Gastrocnemius medialis (tissue), 4 donors: ENCODE measurements at regions not wholly inside any gene's neighbourhood (a gene's known extent, or its start where the extent isn't known, plus 50 kb on each side); places are given as distances from the start of the nearest gene placed in this dataset.
"Not testable (repeated sequence)": the region's sequence is repeated elsewhere in the genome, so short reads cannot be mapped to it uniquely, and the experiment has no call there.

Source experiments
- ATAC-seq, 2 donors: fragments of 150-250 bp; one replicate each; pipeline ENCODE4 v1.9.1; 2016
- DNase-seq, 2 donors: peaks; one replicate each; pipeline ENCODE4 v3.0.0-alpha.2; 2019
- H3K27ac ChIP-seq, 4 donors: fragments of 200-600 bp; sonication (generic); 1 replicate in 1 of 4; 2 replicates in 3 of 4; pipeline ENCODE4 v1.5.1; 2016 to 2018; ENCODE audit warnings: mild to moderate bottlenecking in 2 of 4, moderate library complexity in 1 of 4
- H3K27me3 ChIP-seq, 3 donors: fragments of 200-600 bp; sonication (generic) in 2 of 3; 1 replicate in 1 of 3; 2 replicates in 2 of 3; pipeline versions ENCODE4 v1.5.1 to v1.6.0; 2016 to 2019; ENCODE audit warnings: mild to moderate bottlenecking in 1 of 3, moderate library complexity in 1 of 3
- H3K36me3 ChIP-seq, 2 donors: fragments of 200-600 bp; sonication (generic) in 1 of 2; one replicate each; pipeline ENCODE4 v1.5.1; 2017 to 2018
- H3K4me1 ChIP-seq, 2 donors: fragments of 200-600 bp; sonication (generic) in 1 of 2; one replicate each; pipeline ENCODE4 v1.5.1; 2016 to 2017; ENCODE audit warnings: mild to moderate bottlenecking in 2 of 2
- H3K4me3 ChIP-seq, 4 donors: fragments of 200-600 bp; sonication (generic) in 3 of 4; 1 replicate in 1 of 4; 2 replicates in 3 of 4; pipeline ENCODE4 v1.5.1; 2016 to 2019; ENCODE audit warnings: mild to moderate bottlenecking in 2 of 4
- H3K9me3 ChIP-seq, 3 donors: fragments of 200-600 bp; sonication (generic) in 2 of 3; 1 replicate in 1 of 3; 2 replicates in 2 of 3; pipeline ENCODE4 v1.5.1; 2016 to 2019
- CTCF ChIP-seq, 5 experiments: fragments of 450-650 bp in 3 of 5; fragments of 200-600 bp in 2 of 5; sonication (generic) in 2 of 5; IDR thresholded peaks in 4 of 5; conservative IDR thresholded peaks in 1 of 5; 1 replicate in 4 of 5; 2 replicates in 1 of 5; pipeline ENCODE4 v1.5.1; 2016 to 2019; ENCODE audit warnings: antibody characterized with exemption in 5 of 5, mild to moderate bottlenecking in 3 of 5, moderate library complexity in 3 of 5
- POLR2A ChIP-seq, 2 donors: fragments of 450-650 bp; IDR thresholded peaks; one replicate each; pipeline ENCODE4 v1.6.1; 2017; ENCODE audit warnings: antibody characterized with exemption in 2 of 2, mild to moderate bottlenecking in 2 of 2, moderate library complexity in 2 of 2
- in situ Hi-C, 4 donors: fragments of 200-750 bp; cut with MboI; loops; one replicate each; pipeline versions ENCODE4 v1.15.0 to v1.8.0; 2017; ENCODE audit warnings: low sequenced_read_pairs in 4 of 4
- intact Hi-C: fragments of 100-400 bp; cut with DNase I; formaldehyde crosslinking; loops from one replicate; pipeline ENCODE4 v1.15.1; 2023; ENCODE audit warnings: low total_unique reads

- in situ Hi-C loops (no loop called here), intact Hi-C loops (no loop called here)
- Histone ChIP-seq H3K27ac (no peak overlapping the region), H3K4me3 (no peak overlapping the region), H3K9me3 (no peaks in the 10 kb centered on the region), H3K36me3 (no peaks in the 10 kb centered on the region), H3K4me1 (no peaks in the 10 kb centered on the region), H3K27me3 (no peaks in the 10 kb centered on the region)
- DNase-seq: no peak
- ATAC-seq: no peak
- TF ChIP-seq POLR2A (IDR thresholded peaks at IDR 0.05): no peak
- TF ChIP-seq CTCF (IDR thresholded peaks at IDR 0.05 in 4 of 5, conservative IDR thresholded peaks at IDR 0.05 in 1 of 5): no peak
These were observed 851.0 kb downstream of the TMEM121 start for GRCh38 chr14:106377432-106377831.

GRCh38 chr14:106378191-106378590, 851.8 kb downstream of the TMEM121 start:
- no peak for ATAC-seq
- in situ Hi-C loops (no loop called here), intact Hi-C loops (no loop called here)
- H3K36me3 ChIP-seq: no peaks in the 10 kb centered on the region
- TF ChIP-seq POLR2A (IDR thresholded peaks at IDR 0.05) (no peak), CTCF (IDR thresholded peaks at IDR 0.05 in 4 of 5, conservative IDR thresholded peaks at IDR 0.05 in 1 of 5) (no peak)
- no peaks in the 10 kb centered on the region for H3K4me1 ChIP-seq
- H3K27ac ChIP-seq: no peak overlapping the region
- no peak overlapping the region for H3K4me3 ChIP-seq
- no peaks in the 10 kb centered on the region for H3K27me3 ChIP-seq
- DNase-seq: no peak
- no peaks in the 10 kb centered on the region for H3K9me3 ChIP-seq

- Histone ChIP-seq H3K36me3 (no peaks in the 10 kb centered on the region), H3K4me1 (no peaks in the 10 kb centered on the region), H3K27me3 (no peaks in the 10 kb centered on the region), H3K4me3 (no peak overlapping the region), H3K9me3 (no peaks in the 10 kb centered on the region), H3K27ac (no peak overlapping the region)
- no peak for DNase-seq
- intact Hi-C loops (no loop called here), in situ Hi-C loops (no loop called here)
- TF ChIP-seq POLR2A (IDR thresholded peaks at IDR 0.05) (no peak), CTCF (IDR thresholded peaks at IDR 0.05 in 4 of 5, conservative IDR thresholded peaks at IDR 0.05 in 1 of 5) (no peak)
- ATAC-seq: no peak
These were observed 854.4 kb downstream of the TMEM121 start for GRCh38 chr14:106380740-106381139.

- H3K27me3 ChIP-seq, in situ Hi-C loops, intact Hi-C loops: not testable (repeated sequence)
These were observed 862.8 kb downstream of the TMEM121 start for GRCh38 chr14:106389186-106389585.

GRCh38 chr14:106390401-106390800, 864.0 kb downstream of the TMEM121 start:
- no peak overlapping the region for H3K4me3 ChIP-seq
- TF ChIP-seq POLR2A (IDR thresholded peaks at IDR 0.05) (no peak), CTCF (IDR thresholded peaks at IDR 0.05 in 4 of 5, conservative IDR thresholded peaks at IDR 0.05 in 1 of 5) (no peak)
- H3K27ac ChIP-seq: no peak overlapping the region
- H3K27me3 ChIP-seq: no peaks in the 10 kb centered on the region
- no peaks in the 10 kb centered on the region for H3K9me3 ChIP-seq
- no peaks in the 10 kb centered on the region for H3K36me3 ChIP-seq
- no peaks in the 10 kb centered on the region for H3K4me1 ChIP-seq
- in situ Hi-C loops (no loop called here), intact Hi-C loops (no loop called here)
- DNase-seq (no peak), ATAC-seq (no peak)

More at GRCh38 chr14:106389186-106389585, 862.8 kb downstream of the TMEM121 start:
- H3K9me3 ChIP-seq, ATAC-seq, H3K36me3 ChIP-seq, H3K4me3 ChIP-seq, H3K4me1 ChIP-seq, H3K27ac ChIP-seq, DNase-seq: not testable (repeated sequence)
